SK-N-MC (cell line): ENCODE measurements at regions not wholly inside any gene's neighbourhood (a gene's known extent, or its start where the extent isn't known, plus 50 kb on each side); places are given as distances from the start of the nearest gene placed in this dataset.

Source experiments
- EZH2 ChIP-seq: fragments of 200-600 bp; sonication (generic); IDR thresholded peaks from one replicate; pipeline ENCODE4 v1.6.1; 2017; ENCODE audit warnings: antibody characterized with exemption
- FOXP2 ChIP-seq: optimal IDR thresholded peaks from 2 replicates; pipeline ENCODE3; 2011; ENCODE audit warnings: mild to moderate bottlenecking, moderate library complexity; ENCODE audit not compliant: insufficient read depth; ENCODE audit errors: extremely low read length, control extremely low read depth
- POLR2AphosphoS5 ChIP-seq: IDR thresholded peaks from 2 replicates; pipeline ENCODE4 v1.6.1; 2012; ENCODE audit warnings: mild to moderate bottlenecking, low read depth, low read length, borderline replicate concordance

DNA sequence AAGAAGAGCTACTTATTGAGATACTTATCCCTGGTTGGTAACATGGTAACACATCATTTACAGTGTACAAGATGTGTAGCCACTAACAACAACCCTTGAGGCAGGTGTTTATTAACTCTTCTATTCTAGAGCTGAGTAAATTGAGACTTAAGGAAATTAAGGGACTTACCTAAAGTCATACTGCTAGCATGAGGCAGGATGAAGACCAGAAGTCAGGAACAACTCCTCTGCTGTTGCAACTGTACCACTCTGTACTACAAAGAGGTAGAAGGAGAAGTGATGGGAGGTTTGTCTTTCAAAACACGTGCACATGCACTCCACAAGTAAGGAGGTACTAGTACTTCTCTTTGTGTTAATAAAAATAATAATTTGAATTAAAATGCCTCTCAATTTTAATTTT lies 79.9 kb downstream of the LLPH start:
- TF ChIP-seq POLR2AphosphoS5 (no peak), EZH2 (no peak), FOXP2 (no peak)
